ENCODE measurements at regions not wholly inside any gene's neighbourhood (a gene's known extent, or its start where the extent isn't known, plus 50 kb on each side); places are given as distances from the start of the nearest gene placed in this dataset.

DNA sequence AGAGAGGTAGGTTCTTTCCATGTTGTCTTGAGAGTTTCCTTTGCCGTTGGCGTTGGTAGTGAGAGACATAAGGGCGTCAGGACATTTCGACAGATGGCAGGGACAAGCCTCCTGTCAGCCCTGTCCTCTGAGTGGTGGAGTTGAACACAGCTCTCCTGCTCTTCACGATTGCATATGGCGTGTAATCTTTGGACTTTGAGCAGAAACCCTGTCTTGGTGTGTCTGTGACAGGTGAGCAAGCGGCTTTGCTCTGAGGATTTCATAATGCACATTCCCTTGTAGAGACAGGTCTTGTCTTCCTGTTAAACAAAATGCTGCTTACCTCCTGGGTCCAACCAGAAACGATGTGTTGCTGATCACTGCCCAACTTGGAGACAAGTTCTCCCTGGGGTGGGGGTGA is 146.5 kb downstream of the NXNL2 start:
- TF ChIP-seq, protein P1, sequence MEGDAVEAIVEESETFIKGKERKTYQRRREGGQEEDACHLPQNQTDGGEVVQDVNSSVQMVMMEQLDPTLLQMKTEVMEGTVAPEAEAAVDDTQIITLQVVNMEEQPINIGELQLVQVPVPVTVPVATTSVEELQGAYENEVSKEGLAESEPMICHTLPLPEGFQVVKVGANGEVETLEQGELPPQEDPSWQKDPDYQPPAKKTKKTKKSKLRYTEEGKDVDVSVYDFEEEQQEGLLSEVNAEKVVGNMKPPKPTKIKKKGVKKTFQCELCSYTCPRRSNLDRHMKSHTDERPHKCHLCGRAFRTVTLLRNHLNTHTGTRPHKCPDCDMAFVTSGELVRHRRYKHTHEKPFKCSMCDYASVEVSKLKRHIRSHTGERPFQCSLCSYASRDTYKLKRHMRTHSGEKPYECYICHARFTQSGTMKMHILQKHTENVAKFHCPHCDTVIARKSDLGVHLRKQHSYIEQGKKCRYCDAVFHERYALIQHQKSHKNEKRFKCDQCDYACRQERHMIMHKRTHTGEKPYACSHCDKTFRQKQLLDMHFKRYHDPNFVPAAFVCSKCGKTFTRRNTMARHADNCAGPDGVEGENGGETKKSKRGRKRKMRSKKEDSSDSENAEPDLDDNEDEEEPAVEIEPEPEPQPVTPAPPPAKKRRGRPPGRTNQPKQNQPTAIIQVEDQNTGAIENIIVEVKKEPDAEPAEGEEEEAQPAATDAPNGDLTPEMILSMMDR (IDR thresholded peaks at IDR 0.05; ENCODE audit: insufficient read depth, low read length, poor library complexity, severe bottlenecking): no peak
- Histone ChIP-seq H3K4me3 (replicated peaks; ENCODE audit: low read depth, low read length) (no peak overlapping the region), H3K27me3 (replicated peaks; ENCODE audit: control insufficient read depth, insufficient read depth, low read length) (no peaks in the 10 kb centered on the region), H3K36me3 (ENCODE audit: control insufficient read depth, insufficient read depth, low read length) (no peaks in the 10 kb centered on the region)
- DNase-seq (ENCODE audit: extremely low read depth, insufficient read length): no peak

- TF ChIP-seq, protein P1 (IDR thresholded peaks at IDR 0.05; ENCODE audit: insufficient read depth, low read length, poor library complexity, severe bottlenecking): no peak
- no peak overlapping the region for H3K4me3 ChIP-seq (replicated peaks; ENCODE audit: low read depth, low read length)
- H3K27me3 ChIP-seq (replicated peaks; ENCODE audit: control insufficient read depth, insufficient read depth, low read length): no peaks in the 10 kb centered on the region
- no peaks in the 10 kb centered on the region for H3K36me3 ChIP-seq (ENCODE audit: control insufficient read depth, insufficient read depth, low read length)
- no peak for DNase-seq (ENCODE audit: extremely low read depth, insufficient read length)
These were observed 147.5 kb downstream of the NXNL2 start for GRCh38 chr9:88682431-88682831.

DNA sequence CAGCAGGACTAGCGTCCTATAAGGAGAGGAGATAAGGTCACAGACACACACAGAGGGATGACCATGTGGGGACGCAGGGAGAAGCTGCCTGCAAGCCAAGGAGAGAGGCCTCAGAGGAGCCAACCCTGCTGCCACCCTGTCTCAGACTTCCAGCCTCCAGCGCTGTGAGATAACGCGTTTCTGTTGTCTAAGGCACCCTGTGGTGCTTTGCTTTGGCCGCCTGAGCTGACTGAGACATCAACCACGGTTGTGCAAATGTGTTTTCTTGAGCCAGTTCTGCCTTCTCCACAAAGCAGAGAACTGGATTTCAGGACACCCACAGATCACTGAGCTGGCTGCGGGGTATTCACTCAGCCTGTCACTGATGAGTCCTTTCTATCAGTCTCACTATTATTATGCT is 149.1 kb downstream of the NXNL2 start:
- TF ChIP-seq, protein P1 (IDR thresholded peaks at IDR 0.05; ENCODE audit: insufficient read depth, low read length, poor library complexity, severe bottlenecking): no peak
- H3K4me3 ChIP-seq (replicated peaks; ENCODE audit: low read depth, low read length): no peak overlapping the region
- H3K36me3 ChIP-seq (ENCODE audit: control insufficient read depth, insufficient read depth, low read length): no peaks in the 10 kb centered on the region
- no peak for DNase-seq (ENCODE audit: extremely low read depth, insufficient read length)
- H3K27me3 ChIP-seq (replicated peaks; ENCODE audit: control insufficient read depth, insufficient read depth, low read length): no peaks in the 10 kb centered on the region

DNA sequence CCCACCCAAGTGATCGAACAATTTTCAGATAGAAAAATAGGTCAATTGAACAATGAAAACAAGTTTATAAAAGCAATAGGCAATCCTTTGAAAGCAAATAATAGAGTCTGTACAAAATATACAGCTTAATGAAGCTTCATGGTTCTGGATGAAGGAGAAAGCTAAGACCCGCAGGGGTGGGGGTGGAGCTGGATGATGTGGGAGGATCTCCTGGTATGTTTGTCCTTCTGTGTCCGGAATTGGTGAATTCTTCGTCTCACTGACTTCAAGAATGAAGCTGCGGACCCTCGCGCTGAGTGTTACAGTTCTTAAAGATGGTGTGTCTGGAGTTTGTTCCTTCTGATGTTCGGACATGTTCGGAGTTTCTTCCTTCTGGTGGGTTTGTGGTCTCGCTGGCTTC is 149.9 kb downstream of the NXNL2 start:
- Histone ChIP-seq H3K36me3 (ENCODE audit: control insufficient read depth, insufficient read depth, low read length) (no peaks in the 10 kb centered on the region), H3K4me3 (replicated peaks; ENCODE audit: low read depth, low read length) (no peak overlapping the region), H3K27me3 (replicated peaks; ENCODE audit: control insufficient read depth, insufficient read depth, low read length) (no peaks in the 10 kb centered on the region)
- no peak for DNase-seq (ENCODE audit: extremely low read depth, insufficient read length)
- TF ChIP-seq, protein P1 (IDR thresholded peaks at IDR 0.05; ENCODE audit: insufficient read depth, low read length, poor library complexity, severe bottlenecking): no peak

GRCh38 chr9:88685966-88686365 is 151.0 kb downstream of the NXNL2 start:
- TF ChIP-seq, protein P1 (IDR thresholded peaks at IDR 0.05; ENCODE audit: insufficient read depth, low read length, poor library complexity, severe bottlenecking): no peak
- no peak for DNase-seq (ENCODE audit: extremely low read depth, insufficient read length)
- no peaks in the 10 kb centered on the region for H3K36me3 ChIP-seq (ENCODE audit: control insufficient read depth, insufficient read depth, low read length)
- H3K4me3 ChIP-seq (replicated peaks; ENCODE audit: low read depth, low read length): no peak overlapping the region
- H3K27me3 ChIP-seq (replicated peaks; ENCODE audit: control insufficient read depth, insufficient read depth, low read length): no peaks in the 10 kb centered on the region
